ENCODE measurements at regions not wholly inside any gene's neighbourhood (a gene's known extent, or its start where the extent isn't known, plus 50 kb on each side); places are given as distances from the start of the nearest gene placed in this dataset.
"Not testable (repeated sequence)": the region's sequence is repeated elsewhere in the genome, so short reads cannot be mapped to it uniquely, and the experiment has no call there.

- H2AFZ ChIP-seq (ENCODE audit: low read depth, low read length): no peak overlapping the region
- H3K9me1 ChIP-seq (replicated peaks; ENCODE audit: control insufficient read depth, extremely low read depth, insufficient read depth, low read length): no peaks in the 10 kb centered on the region
- dilution Hi-C loops (cut with MboI; ENCODE audit: extremely low pct_ligation_motif_present, low sequenced_read_pairs): no loop called here
- FAIRE-seq (no peak), DNase-seq (ENCODE audit: low read depth, low spot score) (no peak)
- H3K27me3 ChIP-seq (ENCODE audit: control insufficient read depth in 2 of 2, insufficient read depth in 2 of 2, low read length in 2 of 2): no peaks in the 10 kb centered on the region
- no peak overlapping the region for H3K4me3 ChIP-seq (replicated peaks in 1 of 3; ENCODE audit: insufficient read depth in 1 of 3, low read depth in 1 of 3, low read length in 3 of 3)
- intact Hi-C loops (cut with micrococcal nuclease): no loop called here
- H3K9me3 ChIP-seq (replicated peaks; ENCODE audit: control insufficient read depth, insufficient read depth, low read length): peaks cover 2% of the 10 kb centered on the region
- H3K36me3 ChIP-seq (ENCODE audit: control insufficient read depth in 2 of 2, extremely low read depth in 1 of 2, insufficient read depth in 2 of 2, low read length in 2 of 2): no peaks in the 10 kb centered on the region
- H3K9ac ChIP-seq (replicated peaks; ENCODE audit: extremely low read depth, insufficient read depth, low read length): no peak overlapping the region
- H3K27ac ChIP-seq (ENCODE audit: insufficient read depth, low read depth, low read length): no peak overlapping the region
- H3K4me1 ChIP-seq (ENCODE audit: control insufficient read depth, extremely low read depth, insufficient read depth, low read length): no peaks in the 10 kb centered on the region
- H4K20me1 ChIP-seq (replicated peaks; ENCODE audit: control insufficient read depth, extremely low read depth, insufficient read depth, low read length): no peaks in the 10 kb centered on the region
- no TSS peak for BruUV-seq (replicated peaks)
- ChIA-PET POLR2A (no interaction called here), CTCF (interaction anchor here (0.7 kb wide), 1 partner anchor 1305 kb away, joined by 3 read pairs; no protein-coding TSS in a partner anchor)
- TF ChIP-seq MYC (IDR thresholded peaks at IDR 0.05; ENCODE audit: low read depth, low read length) (no peak), EZH2 (IDR thresholded peaks at IDR 0.05; ENCODE audit: borderline replicate concordance, low read depth, low read length, severe bottlenecking) (no peak), POLR2AphosphoS5 (IDR thresholded peaks at IDR 0.05; ENCODE audit: insufficient read depth, low read depth, low read length) (no peak)
- no peaks in the 10 kb centered on the region for H3K79me2 ChIP-seq (ENCODE audit: control insufficient read depth, insufficient read depth, low read length)
- no peak overlapping the region for H3K4me2 ChIP-seq (ENCODE audit: insufficient read depth, low read length)
Observed at GRCh38 chr10:37067576-37067975, 57.8 kb upstream of the ANKRD30A start.

DNA sequence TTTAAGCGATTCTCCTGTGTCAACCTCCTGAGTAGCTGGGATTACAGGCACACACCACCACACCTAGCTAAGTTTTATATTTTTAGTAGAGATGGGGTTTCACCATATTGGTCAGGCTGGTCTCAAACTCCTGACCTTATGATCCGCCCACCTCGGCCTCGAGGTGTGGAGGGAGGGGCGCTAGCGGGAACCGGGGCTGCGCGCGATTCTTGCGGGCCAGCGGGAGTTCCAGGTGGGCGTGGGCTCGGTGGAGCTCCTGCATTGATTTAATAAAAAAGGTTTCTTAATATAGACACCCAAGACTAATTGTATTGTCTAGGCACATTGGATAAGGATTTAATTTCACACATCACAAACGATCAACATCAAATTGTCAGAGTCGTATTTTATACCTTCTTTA is 63.1 kb upstream of the ANKRD30A start:
- H3K4me3 ChIP-seq (replicated peaks in 1 of 3; ENCODE audit: insufficient read depth in 1 of 3, low read depth in 1 of 3, low read length in 3 of 3); dilution Hi-C loops (cut with MboI; ENCODE audit: extremely low pct_ligation_motif_present, low sequenced_read_pairs); H3K36me3 ChIP-seq (ENCODE audit: control insufficient read depth in 2 of 2, extremely low read depth in 1 of 2, insufficient read depth in 2 of 2, low read length in 2 of 2); H3K79me2 ChIP-seq (ENCODE audit: control insufficient read depth, insufficient read depth, low read length); H3K9me1 ChIP-seq (replicated peaks; ENCODE audit: control insufficient read depth, extremely low read depth, insufficient read depth, low read length); H4K20me1 ChIP-seq (replicated peaks; ENCODE audit: control insufficient read depth, extremely low read depth, insufficient read depth, low read length); H3K9ac ChIP-seq (replicated peaks; ENCODE audit: extremely low read depth, insufficient read depth, low read length); CTCF ChIA-PET; H3K4me2 ChIP-seq (ENCODE audit: insufficient read depth, low read length); FAIRE-seq; H3K27me3 ChIP-seq (ENCODE audit: control insufficient read depth in 2 of 2, insufficient read depth in 2 of 2, low read length in 2 of 2); BruUV-seq (replicated peaks); H3K4me1 ChIP-seq (ENCODE audit: control insufficient read depth, extremely low read depth, insufficient read depth, low read length); H3K9me3 ChIP-seq (replicated peaks; ENCODE audit: control insufficient read depth, insufficient read depth, low read length); H3K27ac ChIP-seq (ENCODE audit: insufficient read depth, low read depth, low read length); POLR2A ChIA-PET; H2AFZ ChIP-seq (ENCODE audit: low read depth, low read length); intact Hi-C loops (cut with micrococcal nuclease); DNase-seq (ENCODE audit: low read depth, low spot score): not testable (repeated sequence)

Data from endothelial cell of umbilical vein (primary cell).